Gastroesophageal sphincter (tissue), 4 donors: ENCODE measurements at regions not wholly inside any gene's neighbourhood (a gene's known extent, or its start where the extent isn't known, plus 50 kb on each side); places are given as distances from the start of the nearest gene placed in this dataset.

Experiments used
- ATAC-seq: fragments of 150-250 bp; one replicate; pipeline ENCODE4 v1.9.1; 2016; ENCODE audit warnings: mild to moderate bottlenecking, moderate library complexity
- H3K27ac ChIP-seq, 4 donors: fragments of 200-600 bp; sonication (generic) in 3 of 4; 1 replicate in 3 of 4; 2 replicates in 1 of 4; pipeline ENCODE4 v1.5.1; 2016 to 2019
- H3K27me3 ChIP-seq: fragments of 200-600 bp; sonication (generic); one replicate; pipeline ENCODE4 v1.5.1; 2019
- H3K36me3 ChIP-seq, 2 donors: fragments of 200-600 bp; sonication (generic); one replicate each; pipeline ENCODE4 v1.5.1; 2019; ENCODE audit warnings: control low read depth in 1 of 2
- H3K4me1 ChIP-seq, 3 donors: fragments of 200-600 bp; sonication (generic); 1 replicate in 2 of 3; 2 replicates in 1 of 3; pipeline ENCODE4 v1.5.1; 2016 to 2019; ENCODE audit warnings: control low read depth in 2 of 3
- H3K4me3 ChIP-seq, 2 donors: fragments of 200-600 bp; sonication (generic); one replicate each; pipeline ENCODE4 v1.5.1; 2019; ENCODE audit warnings: mild to moderate bottlenecking in 1 of 2, moderate library complexity in 1 of 2
- H3K9me3 ChIP-seq, 3 donors: fragments of 200-600 bp; sonication (generic); one replicate each; pipeline ENCODE4 v1.5.1; 2017 to 2019; ENCODE audit warnings: control low read depth in 2 of 3
- EP300 ChIP-seq: sonication (generic); formaldehyde crosslinking; IDR thresholded peaks from one replicate; pipeline ENCODE4 v1.6.1; 2017; ENCODE audit warnings: antibody characterized with exemption, mild to moderate bottlenecking
- POLR2A ChIP-seq, 2 donors: fragments of 450-650 bp; IDR thresholded peaks; one replicate each; pipeline ENCODE4 v1.6.1; 2017; ENCODE audit warnings: antibody characterized with exemption in 2 of 2, mild to moderate bottlenecking in 2 of 2, moderate library complexity in 1 of 2
- POLR2AphosphoS5 ChIP-seq: sonication (generic); formaldehyde crosslinking; IDR thresholded peaks from one replicate; pipeline ENCODE4 v1.6.1; 2017; ENCODE audit warnings: antibody characterized with exemption
- WGBS, 2 donors: methylation state at CpG; one replicate each; pipeline ENCODE4 v1.1.5; 2018; ENCODE audit warnings: low coverage in 1 of 2; 5-methylcytosine and 5-hydroxymethylcytosine counted together
- TF ChIP-seq, protein P1 (sequence below), 4 experiments: fragments of 200-600 bp in 2 of 4; fragments of 450-650 bp in 2 of 4; sonication (generic) in 1 of 4; IDR thresholded peaks; one replicate each; pipeline ENCODE4 v1.5.1; 2017 to 2019; ENCODE audit warnings: antibody characterized with exemption in 4 of 4, mild to moderate bottlenecking in 2 of 4, moderate library complexity in 2 of 4

DNA sequence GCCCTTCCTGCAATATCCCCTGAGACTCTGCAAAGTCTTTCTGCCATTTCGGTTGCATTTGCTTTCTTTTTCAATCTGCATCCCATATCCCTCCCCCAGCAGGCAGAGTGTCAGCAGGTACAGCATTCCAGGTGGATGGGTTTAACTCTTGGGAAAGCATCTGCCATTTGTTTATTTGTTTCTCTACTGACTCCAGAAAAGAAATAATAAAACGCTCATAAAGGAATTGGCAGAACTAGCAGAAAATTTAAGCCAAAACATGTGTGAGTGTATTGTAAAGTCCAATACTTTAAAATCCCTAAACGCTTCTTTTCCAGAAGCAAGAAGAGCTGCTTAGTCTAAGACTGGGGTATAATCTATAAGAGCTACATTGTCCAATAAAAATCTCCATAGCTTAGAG lies 393.8 kb downstream of the TNS3 start:
- Histone ChIP-seq H3K9me3 (no peaks in the 10 kb centered on the region), H3K4me1 (peaks cover 0 to 34% (median 6%) of the 10 kb centered on the region in 3 donors), H3K27me3 (no peaks in the 10 kb centered on the region), H3K36me3 (no peaks in the 10 kb centered on the region), H3K27ac (no peak overlapping the region), H3K4me3 (no peak overlapping the region)
- no peak for ATAC-seq
- 53 to 70% methylated on average over 2 to 3 of the region's 3 CpGs for WGBS, 2 donors
- TF ChIP-seq EP300: no peak
- no peak for TF ChIP-seq POLR2A (IDR thresholded peaks at IDR 0.05)
- TF ChIP-seq POLR2AphosphoS5: no peak
- TF ChIP-seq, protein P1, sequence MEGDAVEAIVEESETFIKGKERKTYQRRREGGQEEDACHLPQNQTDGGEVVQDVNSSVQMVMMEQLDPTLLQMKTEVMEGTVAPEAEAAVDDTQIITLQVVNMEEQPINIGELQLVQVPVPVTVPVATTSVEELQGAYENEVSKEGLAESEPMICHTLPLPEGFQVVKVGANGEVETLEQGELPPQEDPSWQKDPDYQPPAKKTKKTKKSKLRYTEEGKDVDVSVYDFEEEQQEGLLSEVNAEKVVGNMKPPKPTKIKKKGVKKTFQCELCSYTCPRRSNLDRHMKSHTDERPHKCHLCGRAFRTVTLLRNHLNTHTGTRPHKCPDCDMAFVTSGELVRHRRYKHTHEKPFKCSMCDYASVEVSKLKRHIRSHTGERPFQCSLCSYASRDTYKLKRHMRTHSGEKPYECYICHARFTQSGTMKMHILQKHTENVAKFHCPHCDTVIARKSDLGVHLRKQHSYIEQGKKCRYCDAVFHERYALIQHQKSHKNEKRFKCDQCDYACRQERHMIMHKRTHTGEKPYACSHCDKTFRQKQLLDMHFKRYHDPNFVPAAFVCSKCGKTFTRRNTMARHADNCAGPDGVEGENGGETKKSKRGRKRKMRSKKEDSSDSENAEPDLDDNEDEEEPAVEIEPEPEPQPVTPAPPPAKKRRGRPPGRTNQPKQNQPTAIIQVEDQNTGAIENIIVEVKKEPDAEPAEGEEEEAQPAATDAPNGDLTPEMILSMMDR (IDR thresholded peaks at IDR 0.05): no peak

DNA sequence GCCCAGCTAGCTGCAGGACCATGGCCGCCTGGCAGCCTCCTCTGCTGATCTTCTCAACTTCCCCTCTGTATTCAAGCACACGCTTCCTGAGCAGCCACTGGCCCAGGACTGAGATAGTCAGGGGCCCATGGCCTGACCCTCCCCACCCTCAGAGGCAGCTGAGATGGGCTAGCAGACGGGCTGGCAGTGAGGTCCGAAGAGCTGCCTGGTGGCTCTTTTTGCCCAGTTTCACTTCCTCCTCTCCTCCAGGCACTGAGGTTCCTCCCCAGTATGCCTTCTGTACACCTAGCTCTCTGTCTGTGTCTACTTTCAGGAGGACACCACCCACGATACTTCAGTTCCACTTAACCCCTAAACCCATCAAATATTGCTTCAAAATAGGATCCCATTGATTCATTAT lies 395.6 kb downstream of the TNS3 start:
- Histone ChIP-seq H3K9me3 (no peaks in the 10 kb centered on the region), H3K4me1 (peaks cover 5 to 52% (median 16%) of the 10 kb centered on the region in 3 donors), H3K4me3 (no peak overlapping the region), H3K36me3 (no peaks in the 10 kb centered on the region), H3K27me3 (no peaks in the 10 kb centered on the region), H3K27ac (no peak overlapping the region)
- WGBS, 2 donors: 92% methylated on average over 2 of the region's 5 CpGs; no CpG with 5 or more reads in 1 of the 2 donors
- TF ChIP-seq POLR2AphosphoS5 (no peak), POLR2A (IDR thresholded peaks at IDR 0.05) (no peak), EP300 (no peak)
- TF ChIP-seq, protein P1 (IDR thresholded peaks at IDR 0.05): no peak
- no peak for ATAC-seq

DNA sequence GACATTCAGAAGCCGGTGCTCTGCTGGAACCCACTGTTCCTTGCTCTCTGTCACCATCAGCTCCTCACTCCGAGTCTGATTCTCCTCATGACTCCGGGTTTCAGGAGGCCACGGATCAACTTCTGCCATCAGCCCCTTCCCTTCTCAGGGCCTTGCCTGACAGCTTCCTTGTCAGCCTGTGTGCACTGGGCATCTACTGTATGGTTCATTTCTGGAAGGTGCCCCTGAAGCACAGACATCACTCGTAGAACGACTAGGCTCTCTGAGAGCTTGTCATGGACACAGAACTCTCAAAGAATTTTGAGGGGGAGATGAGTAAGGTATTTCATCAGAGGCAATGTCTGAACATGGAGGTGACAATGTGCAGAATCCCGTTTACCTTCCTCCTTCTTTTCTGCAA lies 396.1 kb downstream of the TNS3 start:
- WGBS, 2 donors: 89 to 94% methylated on average over 6 to 7 of the region's 7 CpGs
- TF ChIP-seq POLR2AphosphoS5 (no peak), POLR2A (IDR thresholded peaks at IDR 0.05) (no peak), EP300 (no peak)
- TF ChIP-seq, protein P1 (IDR thresholded peaks at IDR 0.05): no peak
- no peak for ATAC-seq
- H3K36me3 ChIP-seq: no peaks in the 10 kb centered on the region
- no peaks in the 10 kb centered on the region for H3K9me3 ChIP-seq
- peak overlapping the region in 1 of 4 donors; percentile 50 for H3K27ac ChIP-seq
- H3K27me3 ChIP-seq: no peaks in the 10 kb centered on the region
- H3K4me3 ChIP-seq: no peak overlapping the region
- peaks cover 5 to 57% (median 16%) of the 10 kb centered on the region in 3 donors for H3K4me1 ChIP-seq

DNA sequence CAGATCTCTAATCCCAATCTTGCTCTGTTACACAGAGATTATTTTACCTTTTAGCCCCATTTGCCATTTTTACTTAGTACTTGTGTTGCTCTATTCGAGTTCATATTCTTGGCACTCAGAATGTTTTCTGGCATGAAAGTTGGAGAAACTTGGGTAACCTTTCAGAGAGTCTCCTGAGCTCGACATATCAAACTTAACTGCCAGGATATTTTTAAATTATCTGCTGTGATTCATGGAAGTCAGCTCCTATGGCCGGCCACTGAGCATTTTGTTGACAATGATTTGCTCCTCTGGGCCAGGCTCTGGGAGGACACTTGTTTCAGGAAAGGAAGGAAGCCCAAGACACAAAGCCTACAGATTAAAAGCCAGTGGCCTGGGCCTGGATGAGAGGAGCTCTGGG lies 396.7 kb downstream of the TNS3 start:
- H3K9me3 ChIP-seq: no peaks in the 10 kb centered on the region
- H3K4me3 ChIP-seq: no peak overlapping the region
- H3K36me3 ChIP-seq: no peaks in the 10 kb centered on the region
- ATAC-seq: no peak
- 28 to 40% methylated on average over 2 to 3 of the region's 3 CpGs for WGBS, 2 donors
- TF ChIP-seq POLR2AphosphoS5 (no peak), EP300 (no peak), POLR2A (IDR thresholded peaks at IDR 0.05) (no peak)
- TF ChIP-seq, protein P1 (IDR thresholded peaks at IDR 0.05): no peak
- no peaks in the 10 kb centered on the region for H3K27me3 ChIP-seq
- H3K4me1 ChIP-seq: peaks cover 5 to 64% (median 16%) of the 10 kb centered on the region in 3 donors
- peak overlapping the region in 1 of 4 donors; percentile 50 for H3K27ac ChIP-seq

DNA sequence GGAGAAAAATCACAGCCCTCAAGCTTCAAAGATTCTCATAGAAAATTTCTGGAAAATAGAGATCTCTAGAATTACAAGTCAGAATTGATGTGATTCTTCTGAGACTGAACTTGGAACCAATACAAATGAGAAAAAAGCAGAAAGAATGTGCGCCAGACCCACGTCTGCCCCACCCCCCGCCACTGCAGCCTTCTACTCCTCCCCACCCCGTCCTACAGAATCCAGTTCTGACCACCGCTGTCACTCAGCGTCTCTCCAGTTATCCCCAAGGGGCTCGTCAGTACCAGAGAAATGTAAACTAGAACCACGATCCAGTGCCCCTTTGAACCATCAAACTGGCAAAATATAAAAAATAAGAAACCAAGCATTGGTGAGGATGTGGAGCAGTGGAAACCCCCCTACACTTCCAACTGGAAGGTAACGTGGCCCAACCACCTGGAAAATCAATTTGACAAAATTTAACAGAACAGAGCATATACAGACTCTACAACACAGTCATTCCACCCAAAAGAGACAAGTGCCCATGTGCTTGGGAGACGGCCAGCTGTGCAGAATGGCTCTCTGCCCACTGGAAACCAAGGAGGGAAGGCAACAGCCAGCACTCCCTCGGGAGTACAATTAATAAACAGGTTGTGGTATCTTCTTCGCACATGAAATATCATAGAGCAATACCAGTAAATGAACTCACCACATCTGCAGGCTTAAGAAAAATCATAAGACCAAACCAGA lies 397.9 kb downstream of the TNS3 start:
- no peak for TF ChIP-seq POLR2AphosphoS5
- TF ChIP-seq POLR2A (IDR thresholded peaks at IDR 0.05): no peak
- TF ChIP-seq EP300: no peak
- TF ChIP-seq, protein P1 (IDR thresholded peaks at IDR 0.05): no peak
- no peak for ATAC-seq
- H3K27me3 ChIP-seq: no peaks in the 10 kb centered on the region
- H3K4me1 ChIP-seq: peaks cover 5 to 69% (median 16%) of the 10 kb centered on the region in 3 donors
- no peak overlapping the region for H3K27ac ChIP-seq
- H3K36me3 ChIP-seq: no peaks in the 10 kb centered on the region
- no peaks in the 10 kb centered on the region for H3K9me3 ChIP-seq
- 36 to 69% methylated on average over 3 to 11 of the region's 12 CpGs for WGBS, 2 donors
- no peak overlapping the region for H3K4me3 ChIP-seq
